Panc1 (cell line): ENCODE measurements at regions not wholly inside any gene's neighbourhood (a gene's known extent, or its start where the extent isn't known, plus 50 kb on each side); places are given as distances from the start of the nearest gene placed in this dataset.

ENCODE experiments used
- ATAC-seq: fragments of 200-7000 bp; cut with Tn5 transposase; 2 replicates; pipeline ENCODE4 v1.9.1; 2020; ENCODE audit warnings: mild to moderate bottlenecking, moderate library complexity
- BruUV-seq: library from RNA; stranded (reverse); fragments of 400-500 nt; replicated peaks from 2 replicates; lab custom pipeline; 2021; lab: Mats Ljungman, UMichigan
- CTCF ChIA-PET: fragments of 300-600 bp; sonication (Branson Sonifier 250); formaldehyde crosslinking; loops from one replicate; lab custom pipeline; 2022; ENCODE audit warnings: antibody characterized with exemption; lab: Charles Lee
- POLR2A ChIA-PET: fragments of 300-600 bp; sonication (Branson Sonifier 250); formaldehyde crosslinking; loops from one replicate; lab custom pipeline; 2022; ENCODE audit warnings: antibody characterized with exemption; lab: Charles Lee
- DNase-seq: peaks from one replicate; pipeline ENCODE4 v3.0.0-alpha.2; 2010; ENCODE audit warnings: low read depth, low spot score
- H3K27ac ChIP-seq: 2 replicates; pipeline ENCODE4 v1.5.1; 2011; ENCODE audit warnings: mild to moderate bottlenecking, low read length, inconsistent platforms
- H3K27me3 ChIP-seq: fragments of 200-500 bp; sonication (Bioruptor generic); 2 replicates; pipeline ENCODE4 v1.6.0; 2014; ENCODE audit warnings: low read length, inconsistent platforms; ENCODE audit not compliant: control insufficient read depth, insufficient read depth
- H3K36me3 ChIP-seq: fragments of 200-500 bp; sonication (Bioruptor generic); 2 replicates; pipeline ENCODE4 v1.5.1; 2014; ENCODE audit warnings: inconsistent platforms, mild to moderate bottlenecking, low read length, moderate library complexity; ENCODE audit not compliant: control insufficient read depth, insufficient read depth
- H3K4me1 ChIP-seq: 2 replicates; pipeline ENCODE4 v1.5.1; 2011; ENCODE audit warnings: inconsistent platforms, mild to moderate bottlenecking, low read length, moderate library complexity; ENCODE audit not compliant: control insufficient read depth, insufficient read depth
- H3K4me3 ChIP-seq, 2 experiments: 2 replicates each; pipeline ENCODE4 v1.5.1; 2011 to 2012; ENCODE audit warnings: low read depth in 2 of 2, low read length in 2 of 2, mild to moderate bottlenecking in 2 of 2, inconsistent platforms in 1 of 2, moderate library complexity in 1 of 2
- H3K9me3 ChIP-seq: fragments of 200-500 bp; sonication (Bioruptor generic); 2 replicates; pipeline ENCODE4 v1.5.1; 2014; ENCODE audit warnings: low read depth, mild to moderate bottlenecking, inconsistent platforms, low read length, moderate library complexity; ENCODE audit not compliant: control insufficient read depth, insufficient read depth
- CTCF ChIP-seq: fragments of 450-650 bp; IDR thresholded peaks from 2 replicates; pipeline ENCODE4 v1.5.1; 2017; ENCODE audit warnings: mild to moderate bottlenecking
- POLR2AphosphoS5 ChIP-seq: IDR thresholded peaks from 2 replicates; pipeline ENCODE4 v1.6.1; 2012; ENCODE audit warnings: mild to moderate bottlenecking, low read depth, low read length, moderate library complexity
- REST ChIP-seq, 2 experiments: IDR thresholded peaks; 2 replicates each; pipeline ENCODE4 v1.6.1; 2011 to 2012; ENCODE audit warnings: low read depth in 2 of 2, control low read depth in 1 of 2, low read length in 1 of 2, mild to moderate bottlenecking in 1 of 2, moderate library complexity in 1 of 2; ENCODE audit not compliant: insufficient read depth in 1 of 2
- SIN3A ChIP-seq: IDR thresholded peaks from 2 replicates; pipeline ENCODE4 v1.6.1; 2012; ENCODE audit warnings: low read depth, mild to moderate bottlenecking, low read length, moderate library complexity, borderline replicate concordance; ENCODE audit not compliant: insufficient read depth
- TCF7L2 ChIP-seq: IDR thresholded peaks from 2 replicates; pipeline ENCODE4 v1.6.1; 2011; ENCODE audit warnings: mild to moderate bottlenecking, low read depth, low read length, inconsistent platforms
- in situ Hi-C: cut with HindIII; loops from 2 replicates; pipeline ENCODE4 v1.10.0; 2016; ENCODE audit warnings: low sequenced_read_pairs, low pct_unique_long_range_greater_than_20kb
- intact Hi-C: fragments of 100-400 bp; cut with micrococcal nuclease; formaldehyde crosslinking; loops from one replicate; pipeline ENCODE4 v1.10.0; 2022; ENCODE audit not compliant: unreplicated experiment

- ChIA-PET POLR2A (no interaction called here), CTCF (no interaction called here)
- no peaks in the 10 kb centered on the region for H3K4me1 ChIP-seq
- no peak overlapping the region for H3K4me3 ChIP-seq
- no peak overlapping the region for H3K27ac ChIP-seq
- no peaks in the 10 kb centered on the region for H3K36me3 ChIP-seq
- ATAC-seq = no peak
- DNase-seq = no peak
- H3K9me3 ChIP-seq = no peaks in the 10 kb centered on the region
- intact Hi-C loops = no loop called here
- in situ Hi-C loops = no loop called here
- TF ChIP-seq SIN3A = no peak
- no TSS peak for BruUV-seq
- H3K27me3 ChIP-seq = no peaks in the 10 kb centered on the region
Measured at GRCh38 chr10:78532480-78533042, 498.9 kb downstream of the RPS24 start.

GRCh38 chr10:78533098-78533497, 499.4 kb downstream of the RPS24 start:
- intact Hi-C loops = no loop called here
- POLR2A ChIA-PET = no interaction called here

More at GRCh38 chr10:78533098-78533497, 499.4 kb downstream of the RPS24 start:
- CTCF ChIA-PET = no interaction called here
- H3K27me3 ChIP-seq = no peaks in the 10 kb centered on the region
- H3K27ac ChIP-seq = no peak overlapping the region
- H3K4me3 ChIP-seq = no peak overlapping the region
- no peaks in the 10 kb centered on the region for H3K36me3 ChIP-seq
- BruUV-seq = no TSS peak
- no peaks in the 10 kb centered on the region for H3K9me3 ChIP-seq
- no peak for DNase-seq
- in situ Hi-C loops = no loop called here
- ATAC-seq = no peak
- TF ChIP-seq REST (IDR thresholded peaks at IDR 0.05; ENCODE audit: insufficient read depth in 1 of 2, low read depth in 2 of 2, low read length in 1 of 2) (no peak), POLR2AphosphoS5 (no peak), TCF7L2 (no peak), CTCF (no peak), SIN3A (no peak)
- no peaks in the 10 kb centered on the region for H3K4me1 ChIP-seq
